HCT116 (cell line): ENCODE measurements at regions not wholly inside any gene's neighbourhood (a gene's known extent, or its start where the extent isn't known, plus 50 kb on each side); places are given as distances from the start of the nearest gene placed in this dataset.

Experiments used
- CEBPB ChIP-seq: IDR thresholded peaks from 2 replicates; pipeline ENCODE4 v1.6.1; 2012; ENCODE audit warnings: low read depth
- CTCF ChIP-seq, 3 experiments: fragments of 200-600 bp in 1 of 3; sonication (generic) in 1 of 3; IDR thresholded peaks in 2 of 3; conservative IDR thresholded peaks in 1 of 3; 2 replicates each; pipeline ENCODE4 v1.5.1; 2012 to 2017; ENCODE audit warnings: low read depth in 2 of 3, low read length in 2 of 3, antibody characterized with exemption in 1 of 3, borderline replicate concordance in 1 of 3, control low read depth in 1 of 3, mild to moderate bottlenecking in 1 of 3, mixed read lengths in 1 of 3, mixed run types in 1 of 3, moderate library complexity in 1 of 3; ENCODE audit not compliant: insufficient read depth in 1 of 3
- EGR1 ChIP-seq: IDR thresholded peaks from 2 replicates; pipeline ENCODE4 v1.6.1; 2012; ENCODE audit warnings: low read depth
- EZH2 ChIP-seq: fragments of 200-600 bp; sonication (generic); IDR thresholded peaks from 2 replicates; pipeline ENCODE4 v1.6.1; 2017; ENCODE audit warnings: antibody characterized with exemption, mixed run types
- MAX ChIP-seq: IDR thresholded peaks from 2 replicates; pipeline ENCODE4 v1.6.1; 2012
- POLR2A ChIP-seq: IDR thresholded peaks from 2 replicates; pipeline ENCODE4 v1.7.0; 2011; ENCODE audit warnings: borderline replicate concordance; ENCODE audit not compliant: insufficient read depth, insufficient read length; ENCODE audit errors: extremely low read depth
- POLR2AphosphoS5 ChIP-seq: IDR thresholded peaks from 2 replicates; pipeline ENCODE4 v1.6.1; 2011; ENCODE audit warnings: mild to moderate bottlenecking, low read depth, low read length, moderate library complexity
- ZFX ChIP-seq: fragments of 450-650 bp; IDR thresholded peaks from 2 replicates; pipeline ENCODE4 v1.6.1; 2017

GRCh38 chr2:163481515-163481914 is 254.3 kb downstream of the FIGN start:
- no peak for TF ChIP-seq CTCF (IDR thresholded peaks at IDR 0.05 in 2 of 3, conservative IDR thresholded peaks at IDR 0.05 in 1 of 3; ENCODE audit: borderline replicate concordance in 1 of 3, insufficient read depth in 1 of 3, low read depth in 2 of 3, low read length in 2 of 3)
- no peak for TF ChIP-seq ZFX
- no peak for TF ChIP-seq EGR1
- TF ChIP-seq EZH2 = no peak
- TF ChIP-seq POLR2AphosphoS5 = no peak
- TF ChIP-seq MAX = no peak
- no peak for TF ChIP-seq POLR2A
- TF ChIP-seq CEBPB = no peak
